GM18868 (cell line): ENCODE measurements at regions not wholly inside any gene's neighbourhood (a gene's known extent, or its start where the extent isn't known, plus 50 kb on each side); places are given as distances from the start of the nearest gene placed in this dataset.
A peak's percentile ranks its signal among the peaks of the same experiment; 100 is the strongest.
"Not testable (repeated sequence)": the region's sequence is repeated elsewhere in the genome, so short reads cannot be mapped to it uniquely, and the experiment has no call there.

Source experiments
- ATAC-seq: cut with Tn5 transposase; IDR thresholded peaks from one replicate; pipeline ENCODE4 v1.9.1; 2021; ENCODE audit warnings: mild to moderate bottlenecking, moderate library complexity; ENCODE audit not compliant: unreplicated experiment

DNA sequence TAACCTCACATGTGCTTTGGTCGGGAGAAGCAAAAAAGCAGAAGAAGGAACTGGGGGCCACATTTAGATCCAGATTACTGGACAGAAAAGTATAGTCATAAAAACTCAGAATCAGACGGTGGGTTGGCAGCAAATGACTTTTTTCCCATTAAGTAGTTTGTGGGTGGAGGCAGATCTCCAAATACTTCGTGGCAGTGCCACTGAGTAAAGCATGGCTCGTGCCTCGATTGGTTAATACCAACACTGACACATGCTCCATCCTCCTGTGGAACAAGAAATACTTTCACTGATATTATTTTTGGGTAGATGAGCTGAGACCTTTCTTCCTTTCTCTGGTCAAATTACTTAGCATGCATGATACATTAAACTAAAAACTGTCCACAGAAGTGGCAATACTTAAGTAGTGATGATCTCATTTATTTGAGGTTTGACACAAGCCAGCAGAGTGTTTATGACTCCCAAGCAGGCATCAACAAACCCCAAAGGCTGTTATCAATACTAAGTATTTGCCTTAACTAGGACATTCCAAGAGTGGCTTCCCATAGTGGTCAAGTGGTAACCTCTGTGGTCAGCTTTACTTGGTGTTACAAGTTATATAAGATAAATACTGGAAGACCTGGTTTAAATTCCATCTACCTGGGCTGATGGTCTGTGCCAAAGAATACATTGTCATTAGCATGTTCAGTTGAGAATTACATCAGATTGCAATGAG, 500.0 kb upstream of the RUNX1 start:
- ATAC-seq: no peak

DNA sequence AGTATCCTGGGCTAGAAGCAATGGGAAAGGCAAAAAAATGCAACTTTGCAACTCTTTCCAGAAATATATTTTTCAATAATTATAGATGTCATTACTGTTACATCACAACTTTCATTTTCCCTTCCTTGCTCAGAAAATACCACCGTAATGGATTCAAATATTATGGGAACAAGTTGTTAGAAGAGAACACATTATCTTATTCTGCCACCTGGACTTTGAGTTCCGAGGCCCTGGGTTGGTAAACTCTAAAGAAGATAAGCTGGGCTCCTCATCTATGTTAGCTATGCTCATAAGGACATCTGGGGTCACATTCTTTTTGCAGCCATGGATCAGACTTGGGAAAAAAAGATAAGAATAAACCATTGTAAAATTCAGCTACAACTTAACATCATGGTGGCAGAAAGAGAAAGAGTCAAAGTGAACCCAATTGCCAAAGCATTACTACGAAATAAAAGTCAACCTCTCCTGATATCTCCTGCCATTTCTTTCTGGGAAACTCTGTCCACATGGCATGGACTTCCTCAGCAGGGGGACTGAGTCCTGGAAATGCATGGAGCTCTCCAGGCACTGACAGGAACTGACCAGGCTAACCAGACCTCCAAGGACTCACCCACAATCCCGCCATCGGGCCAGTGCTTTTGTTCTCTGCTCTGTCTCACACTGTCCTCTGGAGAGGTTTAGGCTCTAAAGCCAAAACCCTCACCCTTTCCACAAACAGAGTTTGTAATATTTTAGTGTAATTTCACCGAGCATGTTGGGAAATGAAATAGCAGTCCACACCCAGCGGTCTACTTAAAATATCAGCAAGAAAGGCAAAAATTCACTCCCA, 499.1 kb upstream of the RUNX1 start:
- no peak for ATAC-seq

DNA sequence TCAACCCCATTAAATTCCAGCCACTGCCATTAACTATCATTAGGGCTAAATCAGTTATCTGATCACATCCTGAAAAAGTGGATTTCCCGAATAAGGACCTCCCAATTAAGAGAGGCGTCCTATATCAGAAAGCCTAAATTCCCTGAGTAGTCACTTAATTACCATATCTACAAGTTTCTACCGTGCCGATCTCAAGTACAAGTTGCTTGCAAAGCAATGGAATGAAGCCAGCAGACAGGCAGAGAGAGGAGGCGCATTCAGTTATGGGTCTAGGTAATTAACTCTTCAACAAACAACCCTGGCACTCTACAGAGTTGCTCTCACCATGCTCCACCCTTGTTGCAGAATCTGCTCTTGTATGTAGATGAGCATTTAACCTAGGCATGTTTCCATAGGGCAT, 494.6 kb upstream of the RUNX1 start:
- no peak for ATAC-seq

DNA sequence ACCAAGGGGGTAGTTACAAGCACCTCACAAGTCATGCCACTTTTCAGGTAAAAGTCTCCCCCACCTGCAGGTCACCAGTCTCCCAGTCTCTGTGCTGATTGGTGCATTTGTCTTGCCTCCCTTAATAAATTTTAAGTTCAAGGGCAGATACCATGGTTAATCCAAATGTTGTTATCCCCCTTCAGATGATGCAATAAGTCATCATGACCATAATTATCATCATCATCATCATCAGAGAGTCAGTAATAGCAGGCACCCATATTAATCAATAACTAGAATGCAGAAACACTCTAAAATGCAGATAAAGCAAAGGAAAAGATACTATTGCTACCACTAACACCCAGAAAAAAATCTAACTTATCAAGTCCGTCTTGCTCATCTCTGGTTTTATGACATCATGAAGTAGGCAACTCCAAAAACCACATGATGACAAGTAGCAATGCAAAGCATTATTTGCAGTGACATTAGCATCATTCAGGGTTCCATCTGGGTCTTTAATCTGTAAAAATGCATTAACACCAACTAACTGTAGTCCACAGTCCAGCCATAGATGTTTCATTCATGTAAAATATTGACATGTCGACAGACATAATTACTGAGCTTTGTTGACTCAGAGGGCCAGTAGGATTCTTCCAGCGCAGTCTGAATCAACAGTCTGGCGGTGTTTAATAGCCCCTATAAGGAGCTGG, 492.0 kb upstream of the RUNX1 start:
- ATAC-seq: no peak

DNA sequence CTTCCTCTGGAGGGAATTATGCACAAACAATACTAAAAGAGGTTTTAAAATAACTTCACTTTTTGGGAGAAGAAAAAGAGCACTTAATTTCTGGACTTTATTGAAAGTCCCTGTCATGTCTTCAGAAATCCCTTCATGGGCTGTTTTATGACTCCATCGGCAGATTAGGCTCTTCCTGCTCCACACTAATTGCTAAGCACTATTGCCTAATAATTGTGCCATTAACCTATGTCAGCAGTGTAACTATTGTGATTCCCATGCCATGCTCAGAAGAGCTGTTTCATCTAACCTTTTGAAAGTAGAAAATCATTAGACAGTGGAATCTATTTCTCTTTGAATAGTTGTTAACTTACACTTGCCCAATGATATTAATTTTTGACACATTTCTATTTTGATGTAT, 489.3 kb upstream of the RUNX1 start:
- ATAC-seq: no peak

DNA sequence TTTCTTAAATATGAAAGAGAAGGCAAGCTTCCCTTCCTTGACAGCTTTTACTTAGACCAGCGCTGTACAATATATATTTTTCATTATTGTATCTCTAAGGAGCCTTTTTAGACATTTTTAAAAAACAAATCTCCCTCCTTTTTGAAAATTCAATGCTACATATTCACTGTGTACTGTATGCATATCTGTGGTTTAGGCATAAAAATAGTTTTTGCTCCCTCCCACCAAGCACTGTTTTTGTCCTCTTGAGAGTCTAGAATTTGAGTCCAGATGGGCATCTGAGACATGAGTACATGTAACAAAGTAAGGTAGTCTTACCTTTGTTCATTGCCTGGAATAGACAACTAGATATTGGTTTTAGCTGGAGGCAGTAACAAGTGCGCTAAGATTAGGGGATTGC, 488.5 kb upstream of the RUNX1 start:
- no peak for ATAC-seq

DNA sequence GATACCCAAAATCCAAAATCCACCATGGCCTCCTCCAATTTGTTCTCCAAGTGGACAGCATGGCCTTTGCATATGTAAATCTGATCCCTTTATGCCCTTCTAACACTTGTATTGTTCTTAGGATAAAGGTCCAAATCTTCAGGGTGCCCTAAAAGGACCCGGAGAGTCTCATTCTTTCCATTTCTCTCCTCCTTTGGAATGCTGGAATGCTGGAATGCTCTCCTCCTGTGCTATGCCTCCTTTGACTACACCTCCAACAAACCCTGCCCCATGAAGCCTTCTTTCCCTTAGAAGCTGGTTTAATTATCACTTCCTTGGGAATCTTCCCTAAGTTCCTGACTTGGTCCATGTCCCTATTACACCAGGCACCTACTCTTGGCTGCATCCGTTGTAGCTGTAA, 484.8 kb upstream of the RUNX1 start:
- no peak for ATAC-seq

DNA sequence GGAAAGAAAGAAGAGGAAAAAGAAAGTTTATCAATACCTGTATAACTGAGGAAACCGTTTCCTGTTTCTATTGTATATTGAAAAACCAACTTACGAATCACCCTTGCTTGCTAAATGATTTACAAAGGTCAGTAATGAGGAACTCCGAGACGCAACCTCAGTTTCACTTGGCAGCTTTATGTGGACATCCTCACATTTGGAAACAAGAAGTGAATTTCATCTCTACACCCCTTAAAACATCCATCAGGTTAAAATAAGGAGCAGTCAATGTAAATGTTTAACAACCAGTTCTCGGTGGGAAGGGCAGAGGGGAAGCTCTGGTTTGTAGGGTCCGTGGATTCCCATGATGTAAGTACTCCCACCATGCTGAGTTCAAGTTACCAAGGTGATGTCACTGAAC, 481.7 kb upstream of the RUNX1 start:
- ATAC-seq: no peak

DNA sequence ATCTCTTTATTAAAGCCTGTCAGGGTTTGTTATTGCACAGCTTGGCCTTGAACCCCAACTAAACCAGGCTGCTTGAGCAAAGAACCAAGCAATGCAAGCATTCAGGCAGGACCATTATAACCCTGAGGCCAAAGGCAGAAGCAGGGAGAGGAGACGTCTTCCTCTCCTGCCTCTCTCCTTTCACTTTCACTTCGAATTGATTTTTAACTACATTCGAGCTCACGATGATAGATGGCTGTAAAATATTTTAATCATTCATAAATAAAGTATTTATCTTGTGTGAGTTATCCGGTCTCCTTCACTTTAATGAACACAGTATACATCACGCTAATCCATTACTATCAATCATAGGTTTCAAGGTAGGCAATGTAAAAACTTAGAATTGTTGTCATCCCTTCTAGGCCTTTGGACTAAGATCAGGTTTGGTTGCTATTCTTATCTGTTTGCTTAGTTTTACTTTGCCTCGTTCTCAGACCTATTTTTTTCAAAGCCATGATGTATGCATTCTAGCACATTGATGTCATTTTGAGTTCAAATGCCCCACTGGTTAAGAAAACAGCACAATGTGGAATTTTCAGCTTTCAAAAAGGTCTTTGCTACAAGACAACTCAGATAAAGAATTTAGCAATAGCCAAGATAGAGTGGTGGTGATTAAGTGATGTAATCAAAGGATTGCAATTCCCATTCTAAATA, 480.2 kb upstream of the RUNX1 start:
- peak; percentile 64 for ATAC-seq

DNA sequence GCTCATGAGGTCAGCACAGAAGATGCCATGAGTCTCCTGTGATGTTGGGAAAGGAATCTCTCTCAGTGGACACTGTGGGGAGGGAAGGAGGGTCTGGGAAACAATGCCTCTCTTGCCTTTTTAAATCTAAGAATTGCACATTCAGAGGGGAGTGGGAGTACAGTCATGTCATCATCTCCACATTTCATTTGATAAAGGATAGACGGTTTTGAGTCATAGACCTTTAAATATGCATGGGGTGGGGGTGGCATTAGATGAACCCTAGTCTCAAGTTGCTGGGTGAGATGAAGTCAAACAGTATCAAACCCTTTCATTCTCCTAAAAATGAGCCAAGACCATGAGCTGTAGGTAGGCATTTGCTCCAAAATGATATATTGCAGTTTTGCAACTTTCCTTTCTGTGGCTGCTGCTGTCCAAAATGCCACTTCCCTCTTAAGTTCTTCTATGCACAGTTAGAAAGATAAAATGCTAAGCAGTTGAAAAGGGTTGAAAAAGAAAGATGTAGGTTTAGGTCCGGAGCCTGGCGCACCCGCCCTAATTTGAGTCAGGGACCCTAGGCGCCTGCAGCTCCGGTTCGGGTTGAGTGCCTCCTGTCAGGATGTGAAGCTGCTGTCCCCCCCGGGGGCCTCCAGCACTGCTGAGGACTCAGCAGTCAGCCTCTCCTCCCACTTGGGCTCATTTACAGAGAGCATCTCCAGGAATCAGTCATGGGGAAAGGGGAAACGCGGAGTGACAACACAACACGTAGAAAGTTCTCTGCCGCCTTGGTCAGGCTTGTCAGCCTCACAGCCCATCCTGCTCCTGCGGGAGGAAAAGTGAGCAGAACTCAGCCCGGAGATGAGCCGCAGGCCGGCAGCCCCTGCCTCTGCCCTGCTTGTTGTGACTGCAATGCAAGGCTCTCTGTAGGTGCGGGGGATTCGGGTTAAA, 479.3 kb upstream of the RUNX1 start:
- ATAC-seq: peak; percentile 57

DNA sequence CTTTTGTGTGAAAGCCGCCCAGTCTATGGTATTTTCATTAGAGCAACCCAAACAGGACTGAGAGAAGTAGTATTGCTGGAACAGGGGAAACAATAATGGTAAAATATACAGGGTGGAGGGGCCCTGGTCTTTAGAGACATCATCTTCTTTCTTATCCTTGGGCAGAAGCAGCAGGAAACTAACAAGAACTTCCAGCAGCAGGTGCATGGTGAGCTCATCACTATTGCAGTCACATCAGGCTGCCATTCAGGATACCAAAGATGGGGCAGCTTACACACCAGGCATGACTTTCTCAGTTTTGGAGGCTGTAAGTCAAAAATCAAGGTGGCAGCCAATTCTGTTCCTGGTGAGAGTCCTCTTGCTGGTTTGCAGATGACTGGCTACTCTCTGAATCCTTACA, 478.3 kb upstream of the RUNX1 start:
- no peak for ATAC-seq

DNA sequence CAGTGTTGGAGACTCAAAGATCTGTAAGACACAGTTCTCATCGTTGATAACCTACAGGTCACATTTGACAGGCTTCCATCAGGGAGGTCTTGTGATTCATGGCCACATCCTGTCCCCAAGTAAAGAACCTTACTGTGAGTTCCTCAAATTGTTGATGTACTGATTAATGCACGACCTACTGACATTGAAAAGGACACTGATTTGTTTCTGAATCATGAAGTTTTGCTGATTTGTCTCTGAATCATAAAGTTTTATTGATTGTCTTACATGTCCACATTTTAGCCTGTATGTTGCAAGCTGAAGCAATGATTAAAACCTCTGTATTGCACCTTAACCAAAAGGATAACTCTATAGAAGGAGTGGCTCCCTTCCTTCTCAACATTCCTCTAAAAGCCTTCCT, 476.3 kb upstream of the RUNX1 start:
- ATAC-seq: no peak

DNA sequence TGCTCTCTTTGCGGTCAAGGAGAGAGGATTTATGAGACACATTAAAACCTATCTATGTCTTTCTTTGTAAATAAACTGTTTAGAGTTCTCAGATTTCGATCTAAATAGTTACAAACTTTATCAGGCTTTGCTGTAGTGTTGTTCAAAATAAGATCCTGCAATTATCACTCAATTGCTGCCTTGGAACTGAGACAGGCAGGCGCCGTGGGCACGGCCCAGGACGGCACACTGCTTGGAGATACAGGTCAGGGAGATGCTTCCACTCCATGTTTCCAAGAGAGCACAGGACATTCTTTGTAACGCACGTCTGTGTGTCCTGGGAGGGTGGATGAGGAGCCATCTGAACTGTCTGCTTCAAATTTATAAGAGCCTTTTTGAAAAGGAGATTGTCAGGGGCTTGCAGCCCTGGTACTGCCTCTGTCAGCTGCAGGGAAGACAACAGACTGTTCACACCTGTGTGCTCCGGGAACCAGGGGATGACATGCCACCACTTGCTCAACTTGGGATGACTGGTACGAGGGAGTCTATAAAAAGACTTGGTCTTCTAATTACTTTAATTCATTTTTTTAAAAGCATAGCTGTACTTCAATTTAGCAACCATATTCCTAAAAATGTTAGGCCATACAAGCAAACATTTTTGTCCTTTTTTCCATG, 472.9 kb upstream of the RUNX1 start:
- ATAC-seq: no peak

DNA sequence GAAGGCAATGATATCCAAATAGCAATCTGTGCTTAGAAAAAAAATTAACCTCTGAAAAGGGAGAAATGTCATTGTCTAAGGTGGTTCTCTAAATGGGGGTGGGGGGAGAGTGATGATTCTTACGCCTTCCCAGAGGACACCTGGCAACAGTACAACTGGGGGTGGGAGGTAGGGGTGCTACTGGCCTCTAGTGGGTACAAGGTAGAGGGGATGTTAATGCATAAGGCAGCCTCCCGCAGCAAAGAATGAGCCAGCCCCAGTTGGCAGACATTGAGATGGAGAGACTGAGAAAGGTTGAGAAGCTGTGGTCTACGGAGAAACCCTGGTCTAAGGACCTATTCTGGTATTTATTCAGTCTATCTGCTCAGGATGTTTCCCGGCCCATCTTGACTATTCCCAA, 472.2 kb upstream of the RUNX1 start:
- no peak for ATAC-seq

DNA sequence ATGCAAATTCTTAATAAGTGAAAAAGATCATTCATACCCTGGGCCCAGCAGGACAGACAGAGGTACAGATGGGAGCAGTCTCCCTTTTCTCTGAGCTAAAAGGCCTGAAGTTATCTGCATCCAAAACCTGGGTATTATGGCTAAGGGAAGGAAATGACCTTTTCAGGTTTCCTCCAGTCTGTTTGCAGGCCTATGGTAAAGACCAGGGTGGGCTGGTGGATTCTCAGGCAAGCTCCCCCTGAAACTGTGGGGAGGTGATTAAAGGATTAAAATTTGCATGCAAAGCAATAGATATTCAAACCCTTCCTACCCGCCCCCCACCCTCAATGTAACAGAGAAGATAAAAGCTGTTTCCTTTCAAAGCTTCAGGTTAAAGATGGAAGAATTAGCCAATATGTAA, 471.8 kb upstream of the RUNX1 start:
- no peak for ATAC-seq

DNA sequence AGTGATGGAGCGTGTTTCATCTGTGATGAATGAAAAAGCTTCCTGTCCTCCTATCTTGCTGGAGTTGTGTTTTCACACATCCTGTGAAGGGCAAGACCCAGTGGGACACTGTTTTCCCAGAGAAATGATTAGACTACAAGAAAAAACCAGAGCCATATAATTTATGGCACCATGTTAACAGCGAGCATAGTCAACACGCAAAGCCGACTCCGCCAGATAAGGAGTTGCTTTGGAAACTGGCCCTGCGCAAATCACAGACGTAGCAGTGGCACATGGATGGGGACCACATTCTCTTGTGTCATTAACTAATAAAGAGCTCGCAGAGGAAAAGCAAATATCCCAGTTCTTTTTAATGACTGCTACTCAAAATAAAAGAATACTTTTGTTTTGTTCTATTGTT, 471.2 kb upstream of the RUNX1 start:
- ATAC-seq: no peak

DNA sequence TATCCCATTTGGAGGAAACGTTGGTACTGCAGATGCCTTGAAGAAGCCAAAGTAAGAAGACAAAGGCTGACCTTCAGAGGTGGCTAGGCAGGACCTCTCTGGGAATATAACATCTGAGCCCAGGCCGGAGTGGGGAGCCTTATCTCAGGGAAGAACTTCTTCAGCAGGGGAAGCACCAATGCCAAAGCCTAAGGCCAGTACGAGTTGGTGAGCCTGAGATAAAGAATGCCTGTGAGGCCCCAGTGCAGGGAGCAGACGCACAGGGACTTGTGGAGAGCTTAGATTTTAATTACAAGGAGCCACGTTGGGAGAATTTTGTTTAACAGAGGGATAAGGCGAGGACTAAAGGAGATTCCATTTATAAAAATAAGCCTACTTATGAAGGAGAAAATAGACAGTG, 468.8 kb upstream of the RUNX1 start:
- no peak for ATAC-seq

DNA sequence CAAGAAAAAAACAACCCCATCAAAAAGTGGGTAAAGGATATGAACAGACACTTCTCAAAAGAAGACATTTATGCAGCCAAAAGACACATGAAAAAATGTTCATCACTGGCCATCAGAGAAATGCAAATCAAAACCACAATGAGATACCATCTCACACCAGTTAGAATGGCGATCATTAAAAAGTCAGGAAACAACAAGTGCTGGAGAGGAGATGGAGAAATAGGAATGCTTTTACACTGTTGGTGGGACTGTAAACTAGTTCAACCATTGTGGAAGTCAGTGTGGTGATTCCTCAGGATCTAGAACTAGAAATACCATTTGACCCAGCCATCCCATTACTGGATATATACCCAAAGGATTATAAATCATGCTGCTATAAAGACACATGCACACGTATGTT, 467.2 kb upstream of the RUNX1 start:
- not testable (repeated sequence) for ATAC-seq

DNA sequence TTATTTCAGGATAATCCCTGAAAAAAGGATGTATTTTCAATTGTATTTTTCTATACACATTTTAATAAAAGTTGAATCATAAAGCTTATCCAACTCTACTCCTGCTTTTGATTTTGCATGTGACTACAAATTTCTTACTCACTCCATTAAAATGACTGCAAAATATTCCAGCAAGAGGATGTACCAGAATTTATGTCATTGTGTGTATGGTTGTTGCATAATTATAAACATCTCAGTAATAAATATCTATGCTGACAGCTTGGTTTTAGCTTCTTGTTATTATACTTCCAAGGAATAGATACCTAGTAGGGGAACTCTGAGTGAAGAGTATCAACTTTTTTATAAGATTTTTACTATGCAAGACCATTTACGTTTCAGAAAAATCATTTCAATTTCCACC, 463.2 kb upstream of the RUNX1 start:
- no peak for ATAC-seq

DNA sequence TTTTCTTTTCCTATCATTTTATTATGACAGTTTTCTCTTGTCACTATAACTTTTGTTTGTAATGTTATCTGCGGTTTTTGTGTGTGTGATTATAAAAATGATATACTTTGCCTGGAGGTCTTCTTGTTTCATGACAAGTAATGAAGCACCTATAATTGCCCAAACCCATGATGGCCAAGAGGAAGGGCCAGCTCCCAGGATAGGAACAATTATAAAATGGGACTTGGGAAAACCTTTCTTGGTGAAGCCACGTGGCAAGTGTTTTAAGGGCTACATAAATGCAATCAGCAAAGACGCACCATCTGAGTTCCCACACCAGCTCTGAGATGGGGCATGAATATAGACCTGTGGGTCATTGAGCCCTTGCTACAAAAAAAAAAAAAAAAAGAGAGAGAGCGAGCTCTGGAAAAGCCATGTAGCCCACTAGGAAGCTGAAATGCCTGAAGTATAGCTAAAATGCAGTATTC, 462.6 kb upstream of the RUNX1 start:
- ATAC-seq: no peak
